Muscle layer of duodenum (tissue), 2 donors: ENCODE measurements at regions not wholly inside any gene's neighbourhood (a gene's known extent, or its start where the extent isn't known, plus 50 kb on each side); places are given as distances from the start of the nearest gene placed in this dataset.

ENCODE experiments used
- H3K27ac ChIP-seq: one replicate; pipeline ENCODE4 v1.7.0; 2013; ENCODE audit warnings: mild to moderate bottlenecking, low read length
- H3K27me3 ChIP-seq: one replicate; pipeline ENCODE4 v1.7.0; 2013; ENCODE audit warnings: low read depth, mild to moderate bottlenecking, control low read depth, low read length
- H3K36me3 ChIP-seq, 2 donors: one replicate each; pipeline ENCODE4 v1.7.0; 2013; ENCODE audit warnings: low read length in 2 of 2, control low read depth in 1 of 2, mild to moderate bottlenecking in 1 of 2; ENCODE audit not compliant: insufficient read depth in 2 of 2, control insufficient read depth in 1 of 2
- H3K4me1 ChIP-seq, 2 donors: one replicate each; pipeline ENCODE4 v1.7.0; 2013; ENCODE audit warnings: low read length in 2 of 2, mild to moderate bottlenecking in 2 of 2, control low read depth in 1 of 2, moderate library complexity in 1 of 2; ENCODE audit not compliant: insufficient read depth in 2 of 2, control insufficient read depth in 1 of 2
- H3K4me3 ChIP-seq, 2 donors: one replicate each; pipeline ENCODE4 v1.7.0; 2013; ENCODE audit warnings: low read length in 2 of 2, low read depth in 1 of 2, mild to moderate bottlenecking in 1 of 2
- H3K9me3 ChIP-seq, 2 donors: one replicate each; pipeline ENCODE4 v1.7.0; 2013; ENCODE audit warnings: low read length in 2 of 2, control low read depth in 1 of 2, mild to moderate bottlenecking in 1 of 2; ENCODE audit not compliant: control insufficient read depth in 1 of 2
- donor health status: healthy.

GRCh38 chr5:2916076-2916682, 164.7 kb upstream of the IRX2 start:
- no peak overlapping the region for H3K4me3 ChIP-seq
- H3K27ac ChIP-seq: no peak overlapping the region
- no peaks in the 10 kb centered on the region for H3K36me3 ChIP-seq
- no peaks in the 10 kb centered on the region for H3K4me1 ChIP-seq
- H3K9me3 ChIP-seq: peaks cover 0 to 7% of the 10 kb centered on the region in 2 donors
- H3K27me3 ChIP-seq: no peaks in the 10 kb centered on the region

- H3K36me3 ChIP-seq: no peaks in the 10 kb centered on the region
- H3K27me3 ChIP-seq: no peaks in the 10 kb centered on the region
- no peak overlapping the region for H3K27ac ChIP-seq
- no peaks in the 10 kb centered on the region for H3K4me1 ChIP-seq
- H3K4me3 ChIP-seq: no peak overlapping the region
- peaks cover 0 to 6% of the 10 kb centered on the region in 2 donors for H3K9me3 ChIP-seq
Measured at GRCh38 chr5:2914981-2915484, 163.6 kb upstream of the IRX2 start.

DNA sequence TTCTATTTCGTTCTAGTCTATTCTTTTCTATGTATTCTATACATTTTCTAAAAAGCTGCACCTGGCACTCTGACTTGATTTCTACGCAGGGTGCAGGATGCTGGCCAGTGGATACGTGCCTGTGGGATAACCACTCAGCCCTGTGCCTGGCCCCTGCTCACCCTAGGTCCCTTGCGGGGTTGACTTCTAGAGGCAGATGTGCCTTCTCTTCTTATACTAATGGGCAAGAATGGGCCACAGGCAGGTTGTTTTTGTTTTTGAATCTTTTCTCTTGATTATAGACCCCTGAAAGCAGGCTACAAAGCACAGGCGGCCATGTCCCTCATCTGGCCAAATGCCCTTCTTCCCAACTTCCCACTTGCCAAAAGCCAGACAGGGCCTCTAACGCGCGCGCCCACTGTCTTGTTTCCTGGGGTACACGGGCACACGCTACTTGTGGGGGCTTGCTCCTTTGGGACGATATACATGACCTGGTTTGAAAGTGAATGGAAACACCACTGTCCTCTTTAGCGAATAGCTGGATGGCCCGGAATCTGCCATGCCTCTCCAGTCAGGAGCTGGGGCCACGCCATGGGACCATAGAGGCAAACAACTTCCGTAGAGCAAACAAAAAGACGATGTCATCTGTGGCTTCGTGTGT, 162.7 kb upstream of the IRX2 start:
- no peaks in the 10 kb centered on the region for H3K27me3 ChIP-seq
- no peaks in the 10 kb centered on the region for H3K4me1 ChIP-seq
- H3K4me3 ChIP-seq: no peak overlapping the region
- no peak overlapping the region for H3K27ac ChIP-seq
- no peaks in the 10 kb centered on the region for H3K36me3 ChIP-seq
- H3K9me3 ChIP-seq: no peaks in the 10 kb centered on the region

DNA sequence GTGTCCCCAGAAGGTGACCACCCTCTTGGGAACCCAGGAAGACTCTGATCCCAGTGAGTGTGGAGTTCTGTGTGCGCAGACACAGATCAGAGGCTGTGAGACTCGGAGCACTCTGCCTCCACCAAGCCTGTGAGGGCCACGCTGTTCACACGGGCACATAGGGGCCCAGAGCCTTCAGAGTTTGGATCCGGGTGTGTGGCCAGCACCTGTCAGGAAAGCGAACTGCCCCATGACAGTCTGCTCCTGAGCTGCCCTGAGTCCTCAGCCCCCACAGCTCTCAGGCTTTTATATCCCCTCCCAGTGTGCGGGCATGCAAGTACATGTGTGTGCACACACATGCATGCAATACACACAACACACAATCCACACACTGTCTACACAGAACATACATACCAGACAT, 161.8 kb upstream of the IRX2 start:
- H3K36me3 ChIP-seq: no peaks in the 10 kb centered on the region
- no peaks in the 10 kb centered on the region for H3K9me3 ChIP-seq
- no peaks in the 10 kb centered on the region for H3K27me3 ChIP-seq

GRCh38 chr5:2912741-2913140, 161.3 kb upstream of the IRX2 start:
- Histone ChIP-seq H3K36me3 (no peaks in the 10 kb centered on the region), H3K4me1 (no peaks in the 10 kb centered on the region), H3K27me3 (no peaks in the 10 kb centered on the region), H3K9me3 (no peaks in the 10 kb centered on the region), H3K27ac (no peak overlapping the region), H3K4me3 (no peak overlapping the region)

More for the DNA sequence above, 161.8 kb upstream of the IRX2 start:
- no peak overlapping the region for H3K27ac ChIP-seq
- H3K4me1 ChIP-seq: no peaks in the 10 kb centered on the region
- H3K4me3 ChIP-seq: no peak overlapping the region

DNA sequence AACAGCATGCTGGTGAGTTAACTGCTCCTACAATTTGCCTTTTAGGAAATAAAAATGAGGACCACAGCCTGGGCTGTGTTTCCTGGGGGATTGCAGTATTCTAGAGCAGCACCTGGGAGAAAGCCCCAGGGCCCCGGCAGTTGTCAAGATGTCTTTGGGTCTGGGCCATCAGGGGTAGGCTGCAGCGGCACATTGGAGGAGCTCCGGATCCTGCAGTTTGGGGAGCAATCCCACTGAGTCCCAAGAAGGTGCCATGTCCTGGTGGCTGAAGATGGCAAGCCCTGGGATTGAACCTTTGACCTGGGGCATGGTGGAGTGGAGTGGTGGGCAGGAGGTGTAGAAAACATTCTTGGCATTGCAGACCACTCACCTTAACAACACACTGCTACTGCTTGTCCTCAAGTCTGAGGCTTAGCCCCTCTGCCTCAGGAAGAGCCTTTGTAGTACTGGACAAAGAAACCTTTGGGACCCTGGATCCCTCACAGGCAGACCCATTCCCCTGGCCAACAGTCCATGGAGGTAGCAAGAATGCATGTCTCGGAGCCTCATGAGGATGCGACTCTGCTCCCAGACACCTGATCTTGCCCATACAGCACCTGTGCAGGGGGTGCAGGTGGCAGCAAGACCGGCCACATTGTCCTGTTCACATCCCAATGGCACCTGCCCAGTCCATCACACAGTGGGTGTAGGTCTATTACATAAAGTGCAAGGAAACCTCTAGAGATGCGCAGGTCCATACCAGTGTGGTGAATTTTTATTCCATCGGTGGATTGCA, 159.1 kb upstream of the IRX2 start:
- H3K27me3 ChIP-seq: no peaks in the 10 kb centered on the region
- H3K9me3 ChIP-seq: no peaks in the 10 kb centered on the region
- H3K4me1 ChIP-seq: no peaks in the 10 kb centered on the region
- H3K36me3 ChIP-seq: no peaks in the 10 kb centered on the region
- no peak overlapping the region for H3K27ac ChIP-seq
- no peak overlapping the region for H3K4me3 ChIP-seq

DNA sequence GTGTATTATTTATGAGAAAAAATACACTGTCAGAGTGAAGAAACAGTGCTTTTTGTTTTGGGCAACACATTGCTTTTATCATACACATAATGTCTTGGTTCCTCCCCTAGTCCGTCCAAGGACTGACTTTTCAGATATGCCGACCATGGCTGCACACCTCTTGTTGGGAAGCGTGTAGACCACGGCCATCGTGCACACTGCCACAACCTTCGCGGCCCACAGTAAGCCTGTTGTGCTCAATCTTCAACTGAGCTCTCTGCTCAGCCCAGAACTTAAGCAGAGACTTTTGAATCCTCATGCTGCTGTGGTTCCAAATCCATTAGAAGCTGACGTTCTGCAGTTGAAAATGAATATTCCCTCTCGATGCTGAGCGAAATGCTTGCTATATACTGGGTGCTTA, 157.6 kb upstream of the IRX2 start:
- Histone ChIP-seq H3K4me1 (no peaks in the 10 kb centered on the region), H3K27me3 (no peaks in the 10 kb centered on the region), H3K4me3 (no peak overlapping the region), H3K27ac (no peak overlapping the region), H3K9me3 (no peaks in the 10 kb centered on the region), H3K36me3 (no peaks in the 10 kb centered on the region)

GRCh38 chr5:2908086-2908485, 156.6 kb upstream of the IRX2 start:
- Histone ChIP-seq H3K36me3 (no peaks in the 10 kb centered on the region), H3K4me1 (no peaks in the 10 kb centered on the region), H3K9me3 (no peaks in the 10 kb centered on the region), H3K27ac (no peak overlapping the region), H3K4me3 (no peak overlapping the region), H3K27me3 (no peaks in the 10 kb centered on the region)

- Histone ChIP-seq H3K4me1 (no peaks in the 10 kb centered on the region), H3K27ac (no peak overlapping the region), H3K27me3 (no peaks in the 10 kb centered on the region)
Measured at GRCh38 chr5:2906302-2907090, 155.0 kb upstream of the IRX2 start.

GRCh38 chr5:2905741-2906140, 154.3 kb upstream of the IRX2 start:
- no peaks in the 10 kb centered on the region for H3K36me3 ChIP-seq
- H3K9me3 ChIP-seq: peaks cover 0 to 4% of the 10 kb centered on the region in 2 donors
- no peak overlapping the region for H3K27ac ChIP-seq
- no peaks in the 10 kb centered on the region for H3K27me3 ChIP-seq
- H3K4me3 ChIP-seq: no peak overlapping the region
- H3K4me1 ChIP-seq: no peaks in the 10 kb centered on the region

More at GRCh38 chr5:2906302-2907090, 155.0 kb upstream of the IRX2 start:
- Histone ChIP-seq H3K36me3 (no peaks in the 10 kb centered on the region), H3K9me3 (peaks cover 0 to 4% of the 10 kb centered on the region in 2 donors), H3K4me3 (no peak overlapping the region)

GRCh38 chr5:2904956-2905355, 153.5 kb upstream of the IRX2 start:
- Histone ChIP-seq H3K4me1 (no peaks in the 10 kb centered on the region), H3K27ac (no peak overlapping the region), H3K4me3 (no peak overlapping the region), H3K9me3 (peaks cover 0 to 4% of the 10 kb centered on the region in 2 donors), H3K36me3 (no peaks in the 10 kb centered on the region), H3K27me3 (no peaks in the 10 kb centered on the region)
